Progenitor cell of endocrine pancreas (in vitro differentiated cells): ENCODE measurements at regions not wholly inside any gene's neighbourhood (a gene's known extent, or its start where the extent isn't known, plus 50 kb on each side); places are given as distances from the start of the nearest gene placed in this dataset.

ENCODE experiments used
- DNase-seq: peaks from one replicate; pipeline ENCODE4 v3.0.0; 2021; ENCODE audit warnings: low spot score; ENCODE audit not compliant: unreplicated experiment
- H3K27ac Mint-ChIP-seq: 2 replicates; pipeline ENCODE4 v1.8.0; 2021; ENCODE audit warnings: mild to moderate bottlenecking, moderate library complexity, mixed read lengths
- H3K27me3 Mint-ChIP-seq: 2 replicates; pipeline ENCODE4 v1.8.0; 2021; ENCODE audit warnings: mixed read lengths
- H3K36me3 Mint-ChIP-seq: 2 replicates; pipeline ENCODE4 v1.8.0; 2022; ENCODE audit warnings: mixed read lengths; ENCODE audit not compliant: insufficient read depth
- H3K4me1 Mint-ChIP-seq: 2 replicates; pipeline ENCODE4 v1.8.0; 2021; ENCODE audit warnings: low read depth, mixed read lengths
- H3K4me3 Mint-ChIP-seq: 2 replicates; pipeline ENCODE4 v1.8.0; 2021; ENCODE audit warnings: low read depth, mild to moderate bottlenecking, moderate library complexity, mixed read lengths
- H3K9me3 Mint-ChIP-seq: 2 replicates; pipeline ENCODE4 v1.8.0; 2021; ENCODE audit warnings: low read depth, mixed read lengths
- CTCF ChIP-seq: fragments of 200-600 bp; sonication (generic); IDR thresholded peaks from one replicate; pipeline ENCODE4 v1.5.0; 2021; ENCODE audit warnings: antibody characterized with exemption, mild to moderate bottlenecking; ENCODE audit not compliant: unreplicated experiment

DNA sequence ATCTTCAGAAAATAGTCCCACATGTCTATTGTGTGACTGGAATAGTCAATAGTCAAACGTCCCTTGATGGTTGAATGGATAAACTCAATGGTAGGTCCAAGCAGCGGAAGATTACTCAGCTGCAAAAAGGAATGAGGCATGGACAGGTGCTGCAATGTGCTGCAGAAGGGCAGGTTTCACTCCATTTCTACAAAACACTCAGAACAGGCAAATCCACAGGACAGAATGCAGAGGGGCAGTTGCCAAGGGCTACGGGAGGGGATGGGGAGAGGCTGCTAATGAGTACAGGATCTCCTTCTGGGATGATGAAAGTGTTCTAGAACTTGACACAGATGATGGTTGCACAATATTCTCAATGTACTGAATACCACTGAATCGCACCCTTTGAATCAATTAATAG is 151.0 kb downstream of the RBFOX3 start:
- TF ChIP-seq CTCF = no peak
- H3K4me3 Mint-ChIP-seq = no peak overlapping the region
- no peak for DNase-seq
- peaks cover 46% of the 10 kb centered on the region for H3K27me3 Mint-ChIP-seq
- H3K27ac Mint-ChIP-seq = no peak overlapping the region
- no peaks in the 10 kb centered on the region for H3K9me3 Mint-ChIP-seq
- H3K36me3 Mint-ChIP-seq = no peaks in the 10 kb centered on the region
- H3K4me1 Mint-ChIP-seq = no peaks in the 10 kb centered on the region

DNA sequence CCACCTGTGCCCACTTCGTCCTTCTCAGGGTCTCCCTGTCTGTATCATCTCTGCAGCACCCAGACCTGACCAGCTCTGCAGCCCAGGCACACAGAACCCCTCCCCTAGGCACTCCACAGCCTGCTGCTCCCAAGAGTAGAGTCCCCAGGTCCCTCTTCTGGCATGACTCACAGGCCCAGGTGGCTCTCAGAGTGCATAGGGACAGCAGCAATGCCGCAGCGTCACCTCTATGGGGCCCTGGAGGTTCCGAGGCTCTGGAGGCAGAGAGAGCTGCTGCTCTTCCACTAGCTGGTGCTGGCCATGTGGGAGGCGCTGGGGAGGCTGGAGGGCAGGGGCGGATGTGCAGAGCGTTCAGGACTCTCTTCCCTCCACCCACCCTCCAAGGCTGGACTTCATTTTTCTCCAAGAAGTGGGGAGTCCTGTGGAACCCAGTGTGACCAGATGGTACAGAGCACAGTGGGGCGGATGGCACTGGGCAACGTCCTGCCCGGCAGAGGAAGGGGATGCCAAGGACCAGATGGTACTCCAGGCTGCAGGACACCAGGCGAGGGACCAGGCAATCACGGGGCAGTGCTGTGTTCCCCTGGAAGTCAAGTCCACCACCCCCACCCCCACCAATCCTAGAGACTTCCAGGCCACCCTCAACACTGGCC is 151.7 kb downstream of the RBFOX3 start:
- H3K27me3 Mint-ChIP-seq = peaks cover 43% of the 10 kb centered on the region
- no peak overlapping the region for H3K4me3 Mint-ChIP-seq
- TF ChIP-seq CTCF = no peak
- peak overlapping the region; percentile 60 for H3K27ac Mint-ChIP-seq
- H3K9me3 Mint-ChIP-seq = no peaks in the 10 kb centered on the region
- no peak for DNase-seq
- H3K36me3 Mint-ChIP-seq = no peaks in the 10 kb centered on the region
- no peaks in the 10 kb centered on the region for H3K4me1 Mint-ChIP-seq

DNA sequence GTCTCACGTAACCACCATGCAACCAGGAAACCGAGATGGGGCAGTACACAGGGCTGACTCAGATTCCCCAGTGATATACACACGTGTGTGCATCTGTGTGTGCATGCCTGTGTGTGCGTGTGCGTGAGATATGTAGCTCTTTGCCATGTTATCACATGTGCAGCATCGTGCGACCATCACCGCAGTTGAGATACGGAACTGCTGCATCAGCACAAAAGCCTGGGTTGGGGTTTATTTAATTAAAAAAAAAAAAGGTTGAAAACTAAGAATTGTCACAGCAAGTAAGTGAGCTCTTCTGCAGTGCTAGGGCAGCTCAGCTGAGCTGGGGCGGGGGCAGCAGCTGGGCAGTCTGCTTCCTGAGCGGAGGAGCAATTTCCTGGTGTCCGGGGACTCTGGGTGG is 152.5 kb downstream of the RBFOX3 start:
- Mint-ChIP-seq H3K27me3 (peaks cover 43% of the 10 kb centered on the region), H3K4me1 (no peaks in the 10 kb centered on the region), H3K36me3 (no peaks in the 10 kb centered on the region), H3K27ac (no peak overlapping the region), H3K9me3 (no peaks in the 10 kb centered on the region), H3K4me3 (no peak overlapping the region)
- no peak for DNase-seq
- TF ChIP-seq CTCF = no peak

DNA sequence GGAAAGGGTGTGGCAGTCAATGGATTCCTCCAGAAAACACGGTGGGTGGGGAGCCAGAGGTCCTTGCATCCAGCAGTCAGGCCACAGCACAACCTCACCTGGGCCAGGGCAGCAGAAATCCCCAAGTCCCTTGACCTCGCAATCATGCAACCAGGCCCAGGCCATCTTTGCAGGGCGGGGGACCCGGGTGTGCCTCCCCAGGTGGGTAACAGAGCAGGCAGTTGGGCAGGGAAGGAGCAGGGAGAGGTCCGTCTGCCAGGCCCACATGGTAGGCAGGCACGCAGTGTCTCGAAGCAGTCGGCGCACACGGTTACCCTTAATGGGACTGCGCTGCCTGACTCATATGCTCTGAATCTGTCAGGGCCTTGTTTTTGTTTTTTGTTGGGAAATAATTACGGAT is 153.0 kb downstream of the RBFOX3 start:
- TF ChIP-seq CTCF = no peak
- peaks cover 43% of the 10 kb centered on the region for H3K27me3 Mint-ChIP-seq
- H3K27ac Mint-ChIP-seq = no peak overlapping the region
- no peak for DNase-seq
- no peaks in the 10 kb centered on the region for H3K4me1 Mint-ChIP-seq
- H3K36me3 Mint-ChIP-seq = no peaks in the 10 kb centered on the region
- H3K4me3 Mint-ChIP-seq = no peak overlapping the region
- no peaks in the 10 kb centered on the region for H3K9me3 Mint-ChIP-seq

- Mint-ChIP-seq H3K4me1 (no peaks in the 10 kb centered on the region), H3K27ac (no peak overlapping the region), H3K36me3 (no peaks in the 10 kb centered on the region), H3K9me3 (no peaks in the 10 kb centered on the region), H3K4me3 (no peak overlapping the region), H3K27me3 (peaks cover 41% of the 10 kb centered on the region)
- no peak for TF ChIP-seq CTCF
- no peak for DNase-seq
These were observed 153.5 kb downstream of the RBFOX3 start for GRCh38 chr17:79457376-79457775.
